GM23248 (cell line): ENCODE measurements at regions not wholly inside any gene's neighbourhood (a gene's known extent, or its start where the extent isn't known, plus 50 kb on each side); places are given as distances from the start of the nearest gene placed in this dataset.

Source experiments
- EZH2 ChIP-seq: fragments of 200-600 bp; sonication (generic); IDR thresholded peaks from 2 replicates; pipeline ENCODE4 v1.6.1; 2018; ENCODE audit warnings: antibody characterized with exemption, mild to moderate bottlenecking; ENCODE audit not compliant: insufficient read depth, poor library complexity, severe bottlenecking
- EZH2phosphoT487 ChIP-seq: fragments of 200-600 bp; sonication (generic); IDR thresholded peaks from 2 replicates; pipeline ENCODE4 v1.6.1; 2018; ENCODE audit warnings: antibody characterized with exemption, moderate library complexity, mild to moderate bottlenecking, low read depth; ENCODE audit not compliant: insufficient read depth

GRCh38 chr15:77769700-77770099 is 137.0 kb upstream of the LINGO1 start:
- no peak for TF ChIP-seq EZH2
- no peak for TF ChIP-seq EZH2phosphoT487
